OCI-M1 (cell line): ENCODE measurements at regions not wholly inside any gene's neighbourhood (a gene's known extent, or its start where the extent isn't known, plus 50 kb on each side); places are given as distances from the start of the nearest gene placed in this dataset.

Source experiments
- DNase-seq: peaks from one replicate; lab custom pipeline; 2025; lab: John Stamatoyannopoulos, UW

- no peak for DNase-seq
Measured at GRCh38 chr18:78726326-78727056, 253.1 kb upstream of the SALL3 start.

DNA sequence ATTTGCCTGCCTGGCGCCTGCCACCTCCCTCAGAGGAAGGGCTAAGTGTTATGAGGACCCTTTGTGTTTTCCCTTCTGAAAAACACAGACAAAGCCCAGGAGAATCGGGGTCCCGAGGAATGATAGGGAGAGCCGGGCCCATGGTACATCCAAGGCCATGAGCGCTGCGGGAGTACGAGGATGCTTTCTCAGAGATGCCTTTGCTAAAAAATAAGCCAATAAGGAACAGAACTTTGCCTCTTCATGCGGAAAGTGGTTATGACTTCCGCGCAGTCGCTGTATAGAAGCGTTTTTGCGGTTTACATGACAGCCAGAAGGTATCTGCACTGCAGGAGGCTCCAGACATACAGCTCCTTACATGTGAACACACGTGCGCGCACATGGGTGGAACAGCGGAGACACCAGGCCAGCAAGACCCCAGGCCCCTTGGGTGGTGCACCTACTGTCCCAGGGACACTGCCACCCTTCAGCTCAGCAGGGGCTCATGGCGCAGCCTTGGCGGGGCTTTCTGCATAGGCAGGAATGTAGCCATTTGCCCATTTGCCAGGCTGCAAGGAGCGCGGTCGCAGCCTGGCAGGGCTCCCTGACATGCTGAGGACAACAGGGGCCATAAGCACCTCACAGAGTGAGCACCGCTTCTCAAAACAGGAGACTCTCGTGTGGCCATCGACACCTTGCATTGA is 252.4 kb upstream of the SALL3 start:
- DNase-seq = no peak

DNA sequence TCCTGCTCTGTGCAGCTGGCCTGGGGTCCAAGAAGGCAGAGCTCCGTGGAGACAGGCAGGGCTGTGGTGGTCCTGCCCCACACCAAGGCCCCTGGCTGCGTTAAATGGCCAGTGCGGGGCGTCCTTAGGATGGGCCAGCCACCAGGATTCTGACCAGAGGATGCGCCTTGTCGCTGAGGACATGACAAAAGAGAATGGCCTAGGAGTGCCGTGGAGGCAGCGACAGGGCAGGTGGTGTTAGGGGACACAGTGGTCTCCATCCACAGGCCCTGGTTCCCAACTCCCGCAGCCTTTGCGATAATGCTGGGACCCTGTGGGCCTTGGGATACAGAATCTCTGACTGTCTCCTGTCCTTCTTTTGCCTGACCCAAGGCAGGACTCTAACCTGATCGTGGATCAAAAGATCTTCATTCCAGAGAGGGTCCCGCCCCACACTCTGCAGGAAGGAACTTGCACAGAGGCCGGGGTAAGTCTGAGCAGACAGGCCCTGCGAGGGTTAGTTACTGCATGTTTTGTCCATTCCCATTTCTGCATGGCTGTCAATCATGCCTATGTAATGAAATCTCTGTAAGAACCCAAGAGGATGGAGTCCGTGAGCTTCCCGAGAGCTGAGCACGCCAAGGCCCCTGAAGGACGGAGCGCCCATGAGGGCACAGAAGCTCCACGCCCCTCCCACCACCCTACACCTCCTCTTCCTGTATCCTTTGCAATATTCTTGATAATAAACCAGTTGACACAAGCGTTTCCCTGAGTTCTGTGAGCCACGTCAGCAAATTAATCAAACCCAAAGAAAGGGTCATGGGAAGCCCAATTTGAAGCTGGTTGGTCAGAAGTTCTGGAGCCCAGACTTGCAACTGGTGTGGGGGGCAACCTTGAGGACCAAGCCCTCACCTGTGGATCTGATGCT is 251.5 kb upstream of the SALL3 start:
- DNase-seq = no peak

DNA sequence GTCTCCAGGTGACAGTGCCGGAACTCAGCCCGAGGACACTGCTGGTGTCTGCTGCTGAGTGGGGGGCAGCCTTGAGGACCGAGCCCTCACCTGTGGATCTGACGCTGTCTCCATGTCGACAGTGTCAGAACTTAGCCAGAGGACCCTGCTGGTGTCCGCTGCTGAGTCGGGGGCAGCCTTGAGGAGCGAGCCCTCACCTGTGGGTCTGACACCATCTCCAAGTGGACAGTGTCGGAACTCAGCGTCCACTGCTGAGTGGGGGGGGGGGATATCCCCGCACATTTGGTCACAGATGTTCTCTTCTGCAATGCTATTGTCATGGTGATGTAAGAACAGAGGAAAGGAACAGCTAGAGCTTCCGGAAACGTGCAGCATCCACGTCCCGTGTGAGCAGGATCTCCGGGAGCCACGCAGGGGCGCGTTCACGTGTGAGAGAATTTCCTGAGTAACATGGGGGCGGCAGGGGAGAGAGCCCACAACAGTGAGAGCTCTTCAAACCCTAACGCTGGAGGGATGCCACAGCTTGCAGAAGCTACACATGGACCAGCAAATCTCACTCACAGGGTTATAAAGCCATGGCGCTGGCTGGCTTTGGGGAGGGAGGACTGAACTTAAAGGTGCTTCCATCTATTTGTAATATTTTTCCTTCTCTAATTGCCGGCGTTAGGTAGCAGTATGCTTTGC is 250.7 kb upstream of the SALL3 start:
- DNase-seq = no peak

DNA sequence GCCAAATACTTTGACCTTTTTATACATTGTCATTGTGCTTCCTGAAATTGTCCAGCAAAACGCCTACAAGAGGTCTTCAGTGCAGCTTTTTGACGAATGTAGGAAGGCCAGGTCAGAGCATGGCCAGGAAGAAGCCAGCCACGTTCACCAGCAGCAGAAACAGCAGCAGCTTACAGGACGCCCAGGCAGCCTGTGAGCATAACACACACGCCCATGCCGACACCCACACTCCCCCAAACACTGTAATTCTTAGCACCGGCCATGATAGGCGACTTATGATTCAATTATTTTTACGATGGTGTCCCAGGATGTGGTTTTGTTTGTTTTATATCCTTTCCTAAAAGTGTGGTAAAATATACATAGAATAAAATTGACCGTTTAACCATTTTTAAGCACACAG is 249.1 kb upstream of the SALL3 start:
- DNase-seq = no peak

DNA sequence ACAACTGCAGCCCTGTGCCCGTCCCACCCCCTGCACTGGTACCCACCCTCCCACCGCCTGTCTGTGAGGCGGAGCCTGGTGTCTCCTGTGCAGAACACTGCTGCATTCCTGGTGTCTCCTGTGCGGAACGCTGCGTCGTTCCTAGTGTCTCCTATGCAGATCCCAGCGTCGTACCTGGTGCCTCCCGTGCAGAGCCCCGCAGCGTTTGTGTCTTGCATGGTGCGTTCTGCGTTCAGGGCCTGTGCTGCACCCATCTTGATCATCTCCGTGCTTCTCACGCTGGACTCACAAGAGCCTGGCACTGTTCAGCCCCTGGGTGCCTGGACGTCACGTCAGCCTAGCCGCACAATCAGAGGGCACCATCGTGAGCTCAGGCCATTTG is 248.6 kb upstream of the SALL3 start:
- no peak for DNase-seq

GRCh38 chr18:78731398-78732032 is 248.1 kb upstream of the SALL3 start:
- DNase-seq = no peak

DNA sequence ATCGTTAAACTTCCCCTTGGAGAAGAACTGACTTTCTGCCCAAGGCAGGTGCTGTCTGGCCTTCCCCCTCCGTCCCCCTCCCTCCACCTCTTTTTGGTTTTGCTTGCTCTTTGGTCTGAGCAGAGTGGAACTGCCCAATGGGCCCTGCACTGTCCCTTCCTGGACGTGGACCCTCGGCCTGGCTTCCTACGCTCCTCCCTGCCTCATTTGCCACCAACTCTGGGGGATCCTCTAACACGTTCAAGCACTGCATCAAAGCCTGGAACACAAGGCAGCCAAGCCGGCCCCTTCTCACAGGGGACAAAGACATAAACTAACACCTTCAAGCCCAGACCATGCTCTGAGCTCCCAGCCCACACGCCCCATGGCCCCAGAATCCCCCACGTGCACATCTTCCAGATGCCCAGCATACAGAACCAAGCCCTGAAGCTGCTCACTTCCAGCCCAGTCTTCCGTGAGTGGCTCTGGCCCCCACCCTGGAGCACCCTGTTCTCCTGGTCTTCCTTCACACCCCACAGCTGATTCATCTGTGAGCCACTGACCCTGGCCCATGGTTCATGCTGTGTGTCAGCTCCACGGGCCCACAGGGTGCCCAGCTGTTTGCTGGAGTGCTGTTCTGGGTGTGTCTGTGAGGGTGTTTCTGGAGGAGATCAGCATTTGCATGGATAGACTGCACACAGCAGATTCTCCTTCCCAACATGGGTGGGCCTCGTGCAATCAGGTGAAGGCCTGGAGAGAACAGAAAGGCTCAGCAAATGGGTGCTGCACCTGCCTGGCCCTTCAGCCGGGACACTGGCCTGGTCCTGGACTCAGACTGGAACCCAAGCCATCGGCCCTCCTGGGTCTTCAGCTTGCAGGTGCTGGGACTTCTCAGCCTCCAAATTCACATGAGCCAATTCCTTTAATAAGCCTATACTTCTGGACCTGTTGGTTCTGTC is 247.1 kb upstream of the SALL3 start:
- no peak for DNase-seq

DNA sequence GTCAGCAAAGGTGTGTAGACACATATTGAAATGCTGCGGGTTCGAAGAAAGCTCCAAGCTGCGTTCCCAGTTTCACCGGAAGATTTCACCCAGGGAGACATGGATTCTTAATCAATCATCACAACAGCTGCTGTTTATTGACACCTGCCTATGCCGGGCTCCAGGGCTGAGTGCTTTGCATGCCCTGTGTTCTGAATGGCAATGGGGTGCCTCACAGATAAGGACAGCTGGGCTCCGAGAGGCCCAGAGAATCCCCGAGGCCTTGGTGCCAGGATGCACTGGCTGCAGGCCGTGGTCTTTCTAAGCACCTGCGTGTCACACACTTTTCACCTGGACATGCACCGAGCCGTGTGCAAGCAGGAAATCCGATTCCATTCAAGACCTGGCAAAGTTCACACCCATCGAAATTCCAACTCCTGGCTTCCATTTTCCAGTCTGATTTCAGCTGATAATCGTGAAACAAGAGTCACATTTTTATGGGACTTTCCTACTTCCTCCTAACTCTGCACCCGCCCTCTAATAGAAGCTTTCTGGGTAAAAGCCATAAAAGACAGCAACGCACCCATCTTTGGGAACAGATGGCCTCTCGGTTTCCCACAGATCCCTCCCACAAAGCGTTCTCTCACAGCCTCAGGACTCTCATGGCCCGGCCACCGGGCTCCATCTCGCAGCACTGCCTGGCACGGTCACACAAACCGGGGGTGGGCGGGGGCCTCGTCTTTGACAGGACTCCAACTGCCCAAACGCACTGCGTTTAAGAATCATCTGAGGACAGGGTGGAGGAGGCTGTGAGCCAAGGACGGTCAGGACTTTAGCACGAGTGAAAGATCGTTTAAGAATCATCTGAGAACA is 245.6 kb upstream of the SALL3 start:
- no peak for DNase-seq

GRCh38 chr18:78734614-78734945 is 245.0 kb upstream of the SALL3 start:
- no peak for DNase-seq

GRCh38 chr18:78735131-78736014 is 244.2 kb upstream of the SALL3 start:
- DNase-seq = no peak

- no peak for DNase-seq
Measured at GRCh38 chr18:78736015-78736690, 243.5 kb upstream of the SALL3 start.

DNA sequence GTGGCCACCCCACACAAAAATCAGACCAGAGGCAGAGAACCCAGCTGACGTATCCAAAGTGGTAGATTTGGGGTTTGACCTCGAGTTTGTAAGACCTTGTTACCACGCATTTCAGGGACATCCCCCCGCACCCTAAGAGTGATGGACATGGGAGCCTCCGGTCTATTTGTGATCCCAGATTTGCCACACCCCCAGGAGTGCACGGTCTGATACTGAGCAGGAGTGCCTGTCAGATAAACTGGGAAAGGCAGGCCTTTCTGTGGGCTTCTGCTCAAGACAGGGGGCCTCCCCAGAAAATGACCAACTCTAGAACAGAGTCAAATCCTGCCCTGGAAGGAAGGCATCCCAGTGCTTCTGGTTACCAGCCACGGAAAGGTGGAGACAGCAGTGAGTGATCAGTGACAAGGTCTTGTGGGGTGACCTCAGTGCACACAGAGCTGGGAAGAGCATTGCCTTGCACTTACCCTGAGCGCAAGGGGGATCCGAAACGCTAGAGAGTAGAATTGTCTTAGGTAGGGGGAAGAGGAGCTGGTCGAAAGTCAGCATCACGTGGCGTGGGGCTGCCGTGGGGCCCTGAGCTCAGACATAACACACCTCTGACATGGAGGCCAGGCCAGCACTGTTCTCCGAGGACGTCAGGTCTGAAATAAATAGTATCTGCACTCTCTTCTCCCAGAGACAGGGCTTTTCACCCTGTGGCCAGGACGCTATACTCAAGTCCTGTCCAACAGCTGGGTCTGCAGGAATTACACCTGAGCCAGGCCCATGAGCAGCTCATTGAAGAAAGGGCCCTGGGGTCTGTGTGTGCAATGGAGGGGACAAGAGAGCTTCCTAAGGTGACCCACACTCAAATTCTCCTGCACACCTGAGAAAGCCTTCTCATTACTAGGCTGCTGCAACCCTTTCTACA is 242.4 kb upstream of the SALL3 start:
- DNase-seq = no peak

DNA sequence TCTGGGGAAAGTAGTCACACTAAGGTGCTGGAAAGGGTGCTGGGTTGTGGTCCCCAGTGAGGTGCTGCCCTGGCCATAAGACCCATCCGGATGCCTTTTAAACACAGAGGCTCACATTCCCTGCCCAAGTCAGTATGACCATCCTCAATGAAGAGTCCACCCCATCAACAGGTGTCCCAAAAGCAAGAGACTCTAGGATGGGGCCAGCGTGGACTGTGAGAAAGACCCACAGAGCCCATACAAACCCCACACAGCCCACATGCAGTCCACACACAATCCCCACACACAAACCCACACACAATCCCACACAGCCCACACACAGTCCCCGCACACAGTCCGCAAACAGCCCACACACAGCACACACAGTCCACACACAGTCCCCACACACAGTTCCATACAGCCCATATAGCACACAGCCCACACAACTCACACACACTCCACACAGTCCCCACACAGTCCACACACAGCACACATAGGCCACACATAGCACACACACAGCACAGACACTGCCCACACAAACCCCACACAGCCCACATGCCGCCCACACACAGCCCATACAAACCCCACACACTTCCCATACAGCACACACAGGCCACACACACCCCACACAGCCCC is 241.4 kb upstream of the SALL3 start:
- DNase-seq = no peak

DNA sequence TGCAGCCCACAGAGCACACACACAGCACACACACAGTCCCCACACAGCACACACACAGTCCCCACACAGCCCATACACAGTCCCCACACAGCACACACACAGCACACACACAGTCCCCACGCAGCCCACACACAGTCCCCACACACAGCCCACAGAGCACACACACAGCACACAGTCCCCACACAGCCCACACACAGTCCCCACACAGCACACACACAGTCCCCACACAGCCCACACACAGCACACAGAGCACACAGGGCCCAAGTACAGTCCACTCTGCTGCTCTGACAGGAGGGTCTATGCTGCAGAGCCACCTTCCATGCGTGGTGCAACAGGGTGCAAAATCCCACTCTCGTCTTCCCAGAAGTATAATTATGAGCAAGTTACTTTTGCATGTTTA is 240.5 kb upstream of the SALL3 start:
- DNase-seq = no peak

GRCh38 chr18:78739882-78740677 is 239.5 kb upstream of the SALL3 start:
- DNase-seq = no peak
